ENCODE measurements at regions not wholly inside any gene's neighbourhood (a gene's known extent, or its start where the extent isn't known, plus 50 kb on each side); places are given as distances from the start of the nearest gene placed in this dataset.

- no peak for TF ChIP-seq EZH2 (optimal IDR thresholded peaks at IDR 0.05; ENCODE audit: low read depth, low read length)
- no peak for TF ChIP-seq EZH2phosphoT487 (IDR thresholded peaks at IDR 0.05; ENCODE audit: low read length)
- TF ChIP-seq CTCF (IDR thresholded peaks at IDR 0.05; ENCODE audit: low read length) = no peak
- Histone ChIP-seq H3K36me3 (replicated peaks; ENCODE audit: insufficient read depth, low read length) (no peaks in the 10 kb centered on the region), H3K9ac (ENCODE audit: low read length) (no peak overlapping the region), H3K27me3 (replicated peaks; ENCODE audit: insufficient read depth, low read length) (no peaks in the 10 kb centered on the region), H3K79me2 (ENCODE audit: low read length) (no peaks in the 10 kb centered on the region), H4K20me1 (ENCODE audit: insufficient read depth, low read length) (no peaks in the 10 kb centered on the region), H3K4me2 (ENCODE audit: low read depth, low read length) (no peak overlapping the region), H3K9me2 (replicated peaks; ENCODE audit: insufficient read depth, low read length) (no peaks in the 10 kb centered on the region), H3K9me3 (replicated peaks; ENCODE audit: insufficient read depth, low read length) (no peaks in the 10 kb centered on the region), H2AFZ (ENCODE audit: low read length) (no peak overlapping the region), H3K4me3 (ENCODE audit: low read length) (no peak overlapping the region), H3F3A (ENCODE audit: insufficient read depth, low read length) (no peaks in the 10 kb centered on the region), H3K4me1 (ENCODE audit: low read length) (no peaks in the 10 kb centered on the region), H3K27ac (ENCODE audit: low read length) (no peak overlapping the region)
- no peak for DNase-seq
Observed at GRCh38 chr10:43874984-43875383, 226.3 kb upstream of the ZNF32 start.

GRCh38 chr10:43873717-43874116 is 225.0 kb upstream of the ZNF32 start:
- Histone ChIP-seq H3K9me3 (replicated peaks; ENCODE audit: insufficient read depth, low read length) (no peaks in the 10 kb centered on the region), H3K27me3 (replicated peaks; ENCODE audit: insufficient read depth, low read length) (no peaks in the 10 kb centered on the region), H3K4me1 (ENCODE audit: low read length) (no peaks in the 10 kb centered on the region), H3K4me3 (ENCODE audit: low read length) (no peak overlapping the region), H3K9me2 (replicated peaks; ENCODE audit: insufficient read depth, low read length) (no peaks in the 10 kb centered on the region), H3K79me2 (ENCODE audit: low read length) (no peaks in the 10 kb centered on the region), H3F3A (ENCODE audit: insufficient read depth, low read length) (no peaks in the 10 kb centered on the region), H3K27ac (ENCODE audit: low read length) (no peak overlapping the region), H3K9ac (ENCODE audit: low read length) (no peak overlapping the region), H3K4me2 (ENCODE audit: low read depth, low read length) (no peak overlapping the region), H3K36me3 (replicated peaks; ENCODE audit: insufficient read depth, low read length) (no peaks in the 10 kb centered on the region), H2AFZ (ENCODE audit: low read length) (no peak overlapping the region), H4K20me1 (ENCODE audit: insufficient read depth, low read length) (no peaks in the 10 kb centered on the region)
- no peak for DNase-seq
- no peak for TF ChIP-seq EZH2 (optimal IDR thresholded peaks at IDR 0.05; ENCODE audit: low read depth, low read length)
- no peak for TF ChIP-seq CTCF (IDR thresholded peaks at IDR 0.05; ENCODE audit: low read length)
- no peak for TF ChIP-seq EZH2phosphoT487 (IDR thresholded peaks at IDR 0.05; ENCODE audit: low read length)

- H3K36me3 ChIP-seq (replicated peaks; ENCODE audit: insufficient read depth, low read length) = no peaks in the 10 kb centered on the region
- TF ChIP-seq EZH2 (optimal IDR thresholded peaks at IDR 0.05; ENCODE audit: low read depth, low read length) = no peak
- TF ChIP-seq EZH2phosphoT487 (IDR thresholded peaks at IDR 0.05; ENCODE audit: low read length) = no peak
- TF ChIP-seq CTCF (IDR thresholded peaks at IDR 0.05; ENCODE audit: low read length) = no peak
- H3K4me1 ChIP-seq (ENCODE audit: low read length) = no peaks in the 10 kb centered on the region
- no peaks in the 10 kb centered on the region for H3K27me3 ChIP-seq (replicated peaks; ENCODE audit: insufficient read depth, low read length)
- DNase-seq = no peak
- H4K20me1 ChIP-seq (ENCODE audit: insufficient read depth, low read length) = no peaks in the 10 kb centered on the region
- no peak overlapping the region for H3K4me2 ChIP-seq (ENCODE audit: low read depth, low read length)
- no peaks in the 10 kb centered on the region for H3F3A ChIP-seq (ENCODE audit: insufficient read depth, low read length)
- no peaks in the 10 kb centered on the region for H3K9me2 ChIP-seq (replicated peaks; ENCODE audit: insufficient read depth, low read length)
- no peak overlapping the region for H2AFZ ChIP-seq (ENCODE audit: low read length)
- no peak overlapping the region for H3K9ac ChIP-seq (ENCODE audit: low read length)
- H3K9me3 ChIP-seq (replicated peaks; ENCODE audit: insufficient read depth, low read length) = no peaks in the 10 kb centered on the region
- no peaks in the 10 kb centered on the region for H3K79me2 ChIP-seq (ENCODE audit: low read length)
- H3K4me3 ChIP-seq (ENCODE audit: low read length) = no peak overlapping the region
- no peak overlapping the region for H3K27ac ChIP-seq (ENCODE audit: low read length)
Observed at GRCh38 chr10:43872644-43873043, 224.0 kb upstream of the ZNF32 start.
